GM23248 (cell line): ENCODE measurements at regions not wholly inside any gene's neighbourhood (a gene's known extent, or its start where the extent isn't known, plus 50 kb on each side); places are given as distances from the start of the nearest gene placed in this dataset.

Source experiments
- EZH2 ChIP-seq: fragments of 200-600 bp; sonication (generic); IDR thresholded peaks from 2 replicates; pipeline ENCODE4 v1.6.1; 2018; ENCODE audit warnings: antibody characterized with exemption, mild to moderate bottlenecking; ENCODE audit not compliant: insufficient read depth, poor library complexity, severe bottlenecking
- EZH2phosphoT487 ChIP-seq: fragments of 200-600 bp; sonication (generic); IDR thresholded peaks from 2 replicates; pipeline ENCODE4 v1.6.1; 2018; ENCODE audit warnings: antibody characterized with exemption, moderate library complexity, mild to moderate bottlenecking, low read depth; ENCODE audit not compliant: insufficient read depth

GRCh38 chr10:25828475-25828874 is 105.6 kb upstream of the MYO3A start:
- TF ChIP-seq EZH2 (no peak), EZH2phosphoT487 (no peak)
